ENCODE measurements at regions not wholly inside any gene's neighbourhood (a gene's known extent, or its start where the extent isn't known, plus 50 kb on each side); places are given as distances from the start of the nearest gene placed in this dataset.

DNA sequence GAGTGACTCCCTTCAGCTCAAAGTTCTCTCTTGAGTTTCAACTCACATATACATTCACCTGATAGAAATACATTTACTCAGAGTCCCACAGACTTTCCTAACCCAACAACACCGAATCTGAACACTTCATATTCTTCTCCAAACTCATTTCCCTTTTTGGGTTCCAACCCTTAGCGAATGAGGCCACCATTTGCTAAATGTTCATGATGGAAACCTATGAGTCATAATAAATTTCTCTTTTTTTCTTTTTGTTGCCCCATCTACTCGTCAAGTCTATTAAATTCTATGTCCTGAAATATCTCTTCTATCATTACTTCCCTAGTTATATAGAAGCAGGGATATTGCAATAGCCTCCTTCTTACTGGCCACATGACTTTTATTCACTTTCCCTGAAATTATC, 100.1 kb downstream of the HLX start:
- ATAC-seq, result no peak
- no peak for DNase-seq (ENCODE audit: low spot score)

GRCh38 chr1:220982686-220983085, 103.4 kb downstream of the HLX start:
- ATAC-seq (no peak), DNase-seq (ENCODE audit: low spot score) (no peak)

GRCh38 chr1:220983877-220984635, 104.8 kb downstream of the HLX start:
- ATAC-seq (peak; percentile 93), DNase-seq (ENCODE audit: low spot score) (peak; percentile 83)

DNA sequence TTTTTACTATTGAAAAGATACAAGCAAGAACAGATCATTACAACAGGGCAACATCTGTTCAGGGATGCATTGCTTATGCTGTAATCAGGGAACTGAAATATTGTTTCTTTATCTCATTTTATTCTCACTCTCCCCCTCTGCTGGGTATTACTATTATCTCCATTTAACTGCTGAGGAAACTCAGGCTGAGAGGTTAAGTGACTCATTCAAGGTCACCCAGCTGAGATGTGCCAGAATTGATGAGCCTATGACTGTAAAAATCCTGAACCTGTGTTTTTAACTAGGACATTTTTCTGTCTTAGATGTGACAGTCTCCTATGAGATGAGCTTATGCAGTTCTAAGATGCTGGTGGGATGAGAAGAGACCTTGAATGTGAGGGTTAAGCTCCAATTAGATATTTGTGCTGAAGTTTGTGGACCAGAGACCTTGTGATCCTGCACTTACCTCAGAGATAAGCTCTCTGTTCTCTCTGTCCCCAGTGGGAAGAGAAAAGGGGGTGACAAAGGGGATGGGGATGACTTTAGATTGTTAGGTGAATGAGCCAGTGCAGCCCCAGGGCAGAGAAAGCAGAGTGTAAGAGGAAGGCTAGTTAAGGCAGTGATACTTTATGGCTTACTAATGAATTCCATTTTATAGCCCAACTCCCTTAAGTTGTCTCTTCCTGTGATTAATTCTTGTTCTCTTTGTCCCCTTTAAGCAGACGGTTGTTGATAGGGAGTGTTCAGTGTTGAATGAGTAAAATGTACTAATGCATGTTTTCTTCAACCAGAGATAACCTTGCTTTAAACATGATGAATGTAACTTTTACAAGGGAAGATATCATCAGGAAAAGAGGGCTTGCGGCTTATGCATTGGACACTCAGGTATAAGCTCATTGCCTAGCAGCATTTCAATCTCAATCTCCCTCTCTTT, 111.4 kb downstream of the HLX start:
- ATAC-seq (no peak), DNase-seq (ENCODE audit: low spot score) (no peak)

DNA sequence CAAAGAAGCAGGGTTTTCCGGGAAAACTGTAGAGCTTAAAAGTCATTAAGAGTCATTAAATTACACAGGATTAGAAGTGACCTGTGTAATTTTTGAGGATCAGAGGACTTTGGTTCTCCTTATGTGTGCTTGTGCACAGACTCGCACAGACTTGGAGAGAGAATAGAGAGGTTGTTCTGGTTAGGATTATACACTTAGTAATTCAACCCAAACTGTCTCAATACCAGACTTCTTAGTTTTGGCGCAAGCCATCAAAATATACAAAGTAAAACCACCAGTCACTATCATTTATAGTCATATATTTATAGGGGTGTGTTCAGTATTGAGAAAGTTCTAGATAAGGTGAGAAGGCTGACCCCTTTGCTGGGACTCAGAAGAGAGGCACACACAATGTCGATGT, 112.3 kb downstream of the HLX start:
- DNase-seq (ENCODE audit: low spot score) (no peak), ATAC-seq (no peak)

DNA sequence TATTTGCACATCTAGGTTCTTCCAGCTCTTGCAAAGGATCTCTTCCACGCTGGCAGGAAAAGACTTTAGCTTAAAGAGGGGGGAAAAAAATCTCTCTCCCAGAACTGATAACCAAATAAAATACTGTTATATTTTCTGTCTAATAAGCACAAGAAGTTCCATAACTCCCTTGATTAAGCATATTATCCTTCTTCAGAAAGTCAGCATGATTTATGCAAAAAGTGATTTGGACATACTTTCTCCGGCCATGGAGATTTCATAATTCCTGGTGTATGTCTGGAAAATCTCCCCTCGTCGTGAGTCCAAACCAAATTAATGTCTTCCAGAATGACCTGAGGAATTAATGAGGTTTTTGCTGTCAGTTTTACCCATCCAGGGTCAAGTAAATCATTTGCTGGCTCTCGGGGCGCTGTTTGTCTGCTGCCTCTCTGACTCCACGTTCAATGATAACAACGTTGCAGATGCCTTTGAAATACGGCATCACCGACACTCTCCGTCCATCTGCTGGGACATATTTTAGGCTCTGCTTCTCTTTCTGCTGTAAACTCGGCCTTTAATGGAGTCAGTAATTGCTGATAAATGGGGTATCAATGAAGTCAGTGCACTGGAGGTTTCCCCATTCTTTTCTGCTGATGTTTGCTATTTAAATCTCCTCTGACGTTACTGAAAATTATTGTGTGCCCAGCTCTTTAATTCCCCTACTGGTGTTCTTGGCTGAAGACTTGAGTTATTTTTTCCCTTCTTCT, 112.9 kb downstream of the HLX start:
- ATAC-seq (peak; percentile 61), DNase-seq (ENCODE audit: low spot score) (no peak)

DNA sequence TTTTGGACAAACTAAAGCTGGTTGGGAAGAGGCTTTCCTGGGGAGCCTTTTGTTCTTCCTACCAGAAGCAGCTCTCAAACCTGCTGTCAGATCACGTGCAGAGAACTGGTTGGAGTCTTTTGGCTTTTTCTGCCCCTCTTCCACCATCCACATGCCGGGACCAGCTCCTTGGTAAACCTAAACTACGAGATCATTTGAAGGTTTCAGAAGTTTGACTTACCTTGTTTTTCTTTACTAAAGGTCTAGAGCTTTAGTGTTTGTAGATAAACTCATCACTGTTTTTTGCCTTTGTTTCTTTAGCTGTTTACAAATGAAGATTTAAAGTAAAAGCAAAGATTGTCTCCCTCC, 113.4 kb downstream of the HLX start:
- DNase-seq (ENCODE audit: low spot score) (no peak), ATAC-seq (no peak)

DNA sequence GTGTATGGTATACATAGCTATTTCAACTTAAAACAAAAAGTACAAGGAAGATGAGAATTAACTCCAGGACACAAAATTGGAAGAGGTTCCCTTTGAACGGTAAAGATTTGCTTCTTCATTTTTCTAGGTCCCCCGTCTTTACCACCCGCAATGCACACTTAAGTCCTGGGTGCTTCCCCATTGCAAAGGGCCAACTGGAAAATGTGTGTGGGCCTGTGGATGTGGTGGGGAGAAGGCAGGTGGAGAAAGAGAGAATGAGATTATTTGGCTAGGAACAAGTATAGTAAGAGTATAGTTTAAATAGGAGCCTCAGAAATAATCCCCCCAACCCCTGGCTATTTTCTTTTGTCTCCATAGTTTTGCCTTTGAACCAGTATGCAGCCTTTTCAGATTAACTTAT, 115.4 kb downstream of the HLX start:
- no peak for DNase-seq (ENCODE audit: low spot score)
- no peak for ATAC-seq

- no peak for ATAC-seq
- no peak for DNase-seq (ENCODE audit: low spot score)
Observed at GRCh38 chr1:220997791-220998190, 118.5 kb downstream of the HLX start.

- DNase-seq (ENCODE audit: low spot score) (no peak), ATAC-seq (peak; percentile 37)
Observed at GRCh38 chr1:220999872-221000863, 120.9 kb downstream of the HLX start.

- no peak for DNase-seq (ENCODE audit: low spot score)
- no peak for ATAC-seq
Observed at GRCh38 chr1:221001167-221001566, 121.9 kb downstream of the HLX start.

DNA sequence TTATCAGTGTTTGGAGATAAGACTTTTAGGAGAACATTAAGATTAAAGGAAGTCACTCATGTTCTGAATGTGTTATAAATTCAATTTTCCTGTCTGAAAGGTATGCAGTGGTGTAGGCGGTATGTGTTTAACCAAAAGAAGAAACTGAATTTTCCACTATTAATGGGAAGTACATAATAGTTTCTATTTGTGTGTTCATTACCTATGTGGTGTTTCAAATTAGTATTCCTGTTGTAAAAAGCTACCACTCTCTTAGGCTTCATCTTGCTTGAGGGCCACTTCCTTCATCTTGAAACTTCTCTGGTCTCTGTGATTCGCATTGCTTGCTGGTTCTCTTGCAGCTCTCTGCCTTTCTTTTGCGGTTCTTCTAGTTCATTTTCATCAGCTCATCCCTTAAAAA, 123.4 kb downstream of the HLX start:
- ATAC-seq, result no peak
- DNase-seq (ENCODE audit: low spot score), result no peak

- no peak for DNase-seq (ENCODE audit: low spot score)
- no peak for ATAC-seq
Observed at GRCh38 chr1:221011145-221011544, 131.9 kb downstream of the HLX start.

DNA sequence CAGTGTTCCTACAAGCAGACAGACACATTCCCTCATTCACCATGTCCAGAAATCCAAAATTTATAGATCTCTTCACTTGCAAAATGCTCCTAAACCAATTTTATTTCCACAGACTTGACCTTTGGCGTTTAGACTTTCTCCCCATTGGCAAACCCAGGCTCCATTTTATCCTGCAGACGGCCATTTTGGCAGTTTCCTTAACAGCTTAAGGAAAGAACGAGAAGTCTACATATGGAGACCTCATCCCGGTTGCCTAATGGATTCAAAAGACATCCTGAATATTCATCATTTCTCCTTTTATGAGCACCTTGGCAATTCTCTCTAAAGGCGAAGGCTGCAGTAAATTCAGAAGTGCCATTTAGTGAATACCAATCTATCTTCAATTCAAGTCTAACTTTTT, 132.9 kb downstream of the HLX start:
- ATAC-seq, result no peak
- no peak for DNase-seq (ENCODE audit: low spot score)

DNA sequence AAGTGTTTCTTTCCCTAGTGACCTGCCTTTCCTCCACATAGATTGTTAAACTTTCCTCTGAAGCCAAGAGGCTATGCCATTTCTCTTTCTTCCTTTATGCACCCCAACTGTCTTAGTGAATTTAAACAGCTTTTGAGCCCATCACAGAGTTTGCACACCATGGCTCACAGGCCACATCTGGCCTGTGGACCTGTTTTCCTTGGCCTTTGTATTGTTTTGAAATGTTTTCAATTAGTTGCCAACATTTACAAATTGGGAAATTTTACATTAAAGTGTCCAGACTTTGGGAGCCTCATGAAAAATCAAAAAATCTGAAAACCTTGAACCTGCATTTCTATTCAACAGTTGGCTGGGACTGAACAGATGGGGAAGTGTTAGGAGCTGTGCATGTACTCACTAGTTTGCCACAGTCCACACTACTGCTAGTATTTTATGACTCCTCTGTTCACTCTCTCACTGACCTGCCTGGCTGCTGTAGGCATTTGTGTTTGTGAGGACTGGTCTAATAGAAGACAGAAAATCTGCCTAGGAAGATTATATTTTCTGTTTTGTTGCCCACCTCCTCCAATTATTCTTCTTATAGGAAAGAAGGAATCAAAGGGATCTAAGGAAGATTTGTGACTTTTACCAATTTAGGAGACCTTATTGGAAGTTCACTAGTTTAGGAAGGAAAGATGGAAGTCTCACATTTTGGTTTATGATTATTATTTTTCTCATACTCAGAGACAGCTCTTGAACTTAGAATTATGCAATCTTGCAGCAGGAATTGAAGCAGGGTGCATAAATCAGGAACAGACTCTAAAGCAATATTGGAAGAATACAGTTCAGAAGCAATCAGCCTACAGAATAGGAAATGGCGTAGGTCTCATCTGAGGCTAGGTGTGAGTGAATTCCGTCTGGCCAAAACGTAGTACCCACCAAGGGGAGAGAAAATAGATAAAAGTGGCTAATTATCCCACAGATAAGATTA, 134.7 kb downstream of the HLX start:
- ATAC-seq (peak; percentile 64), DNase-seq (ENCODE audit: low spot score) (no peak)

- ATAC-seq (no peak), DNase-seq (ENCODE audit: low spot score) (no peak)
Observed at GRCh38 chr1:221015159-221015790, 136.0 kb downstream of the HLX start.

- DNase-seq (ENCODE audit: low spot score) (no peak), ATAC-seq (no peak)
Observed at GRCh38 chr1:221016751-221017150, 137.5 kb downstream of the HLX start.

- DNase-seq (ENCODE audit: low spot score), result no peak
- no peak for ATAC-seq
Observed at GRCh38 chr1:221018414-221018813, 139.2 kb downstream of the HLX start.

DNA sequence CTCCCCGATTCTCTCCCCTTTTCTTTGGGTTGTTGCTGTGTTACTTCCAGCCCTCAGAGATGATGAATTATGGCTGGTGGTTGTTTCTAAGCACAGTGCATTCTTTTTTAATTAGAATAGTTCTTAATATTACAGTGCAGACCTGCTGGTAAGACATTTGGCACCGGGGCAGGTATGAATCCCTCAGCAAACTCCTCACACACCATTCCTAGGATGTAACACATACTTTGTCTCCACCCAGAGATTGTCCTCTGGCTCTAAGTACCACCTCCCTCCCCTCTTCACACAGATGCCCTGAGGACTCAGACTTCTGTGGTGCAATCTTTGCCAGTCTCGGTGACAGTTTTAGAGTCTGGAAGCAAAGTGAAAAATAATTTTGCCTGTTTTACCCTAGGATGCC, 143.1 kb downstream of the HLX start:
- no peak for DNase-seq (ENCODE audit: low spot score)

More for the DNA sequence above, 143.1 kb downstream of the HLX start:
- ATAC-seq, result no peak

All from left lobe of liver (tissue), 2 donors.